NB4 (cell line): ENCODE measurements at regions not wholly inside any gene's neighbourhood (a gene's known extent, or its start where the extent isn't known, plus 50 kb on each side); places are given as distances from the start of the nearest gene placed in this dataset.
"Not testable (repeated sequence)": the region's sequence is repeated elsewhere in the genome, so short reads cannot be mapped to it uniquely, and the experiment has no call there.

Experiments used
- DNase-seq: peaks from one replicate; pipeline ENCODE4 v3.0.0; 2010; ENCODE audit warnings: low read depth
- H3K4me3 ChIP-seq: one replicate; pipeline ENCODE4 v1.5.1; 2011; ENCODE audit warnings: mild to moderate bottlenecking, low read depth, low read length, moderate library complexity
- MYC ChIP-seq: IDR thresholded peaks from 2 replicates; pipeline ENCODE4 v1.6.1; 2011; ENCODE audit warnings: low read depth, low read length
- POLR2A ChIP-seq: IDR thresholded peaks from 2 replicates; pipeline ENCODE4 v1.6.1; 2011; ENCODE audit warnings: mild to moderate bottlenecking; ENCODE audit not compliant: insufficient read length; ENCODE audit errors: extremely low read depth
- TF ChIP-seq, protein P1 (sequence below): IDR thresholded peaks from one replicate; pipeline ENCODE4 v1.5.1; 2012; ENCODE audit warnings: low read depth, low read length
- TF ChIP-seq, protein P2 (sequence below): IDR thresholded peaks from 2 replicates; pipeline ENCODE4 v1.6.1; 2011; ENCODE audit warnings: low read depth, low read length

DNA sequence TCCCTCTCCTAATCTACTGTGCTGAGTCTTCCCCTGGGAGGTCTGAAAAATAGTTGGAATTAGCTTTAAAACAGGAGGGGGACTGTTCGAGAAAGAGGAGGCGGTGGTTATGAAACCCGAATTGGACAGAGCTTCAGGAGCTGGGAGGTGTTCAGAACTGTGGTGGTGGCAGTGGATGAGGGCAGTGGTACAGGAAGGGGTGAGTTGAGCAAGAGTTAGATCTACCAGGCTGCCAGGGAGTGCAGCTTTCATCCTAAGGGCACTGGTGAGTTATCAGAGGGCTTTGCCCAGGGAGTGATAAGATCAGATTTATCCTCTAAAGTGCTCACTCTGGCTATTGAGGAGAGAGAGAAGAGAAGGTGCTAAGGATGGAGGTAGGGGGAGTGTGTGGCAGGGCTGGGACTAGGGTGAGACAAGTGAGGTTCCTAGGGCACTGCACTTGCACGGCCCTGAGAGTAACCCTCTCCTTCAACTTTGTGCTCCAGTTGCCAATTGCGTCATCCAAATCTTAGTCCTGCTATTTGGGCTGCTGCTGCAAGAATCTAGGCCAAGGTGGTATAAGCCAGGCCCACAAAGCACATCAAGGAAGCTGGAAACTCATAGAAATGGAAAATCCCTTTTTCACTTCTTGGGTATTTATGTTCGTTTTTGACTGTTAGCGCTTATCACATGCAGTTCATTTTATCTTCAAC is 540.3 kb downstream of the XYLT1 start:
- no peak for DNase-seq
- TF ChIP-seq, protein P1, sequence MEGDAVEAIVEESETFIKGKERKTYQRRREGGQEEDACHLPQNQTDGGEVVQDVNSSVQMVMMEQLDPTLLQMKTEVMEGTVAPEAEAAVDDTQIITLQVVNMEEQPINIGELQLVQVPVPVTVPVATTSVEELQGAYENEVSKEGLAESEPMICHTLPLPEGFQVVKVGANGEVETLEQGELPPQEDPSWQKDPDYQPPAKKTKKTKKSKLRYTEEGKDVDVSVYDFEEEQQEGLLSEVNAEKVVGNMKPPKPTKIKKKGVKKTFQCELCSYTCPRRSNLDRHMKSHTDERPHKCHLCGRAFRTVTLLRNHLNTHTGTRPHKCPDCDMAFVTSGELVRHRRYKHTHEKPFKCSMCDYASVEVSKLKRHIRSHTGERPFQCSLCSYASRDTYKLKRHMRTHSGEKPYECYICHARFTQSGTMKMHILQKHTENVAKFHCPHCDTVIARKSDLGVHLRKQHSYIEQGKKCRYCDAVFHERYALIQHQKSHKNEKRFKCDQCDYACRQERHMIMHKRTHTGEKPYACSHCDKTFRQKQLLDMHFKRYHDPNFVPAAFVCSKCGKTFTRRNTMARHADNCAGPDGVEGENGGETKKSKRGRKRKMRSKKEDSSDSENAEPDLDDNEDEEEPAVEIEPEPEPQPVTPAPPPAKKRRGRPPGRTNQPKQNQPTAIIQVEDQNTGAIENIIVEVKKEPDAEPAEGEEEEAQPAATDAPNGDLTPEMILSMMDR = no peak
- no peak for TF ChIP-seq MYC
- TF ChIP-seq POLR2A = no peak
- TF ChIP-seq, protein P2, sequence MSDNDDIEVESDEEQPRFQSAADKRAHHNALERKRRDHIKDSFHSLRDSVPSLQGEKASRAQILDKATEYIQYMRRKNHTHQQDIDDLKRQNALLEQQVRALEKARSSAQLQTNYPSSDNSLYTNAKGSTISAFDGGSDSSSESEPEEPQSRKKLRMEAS = no peak
- H3K4me3 ChIP-seq = no peak overlapping the region

DNA sequence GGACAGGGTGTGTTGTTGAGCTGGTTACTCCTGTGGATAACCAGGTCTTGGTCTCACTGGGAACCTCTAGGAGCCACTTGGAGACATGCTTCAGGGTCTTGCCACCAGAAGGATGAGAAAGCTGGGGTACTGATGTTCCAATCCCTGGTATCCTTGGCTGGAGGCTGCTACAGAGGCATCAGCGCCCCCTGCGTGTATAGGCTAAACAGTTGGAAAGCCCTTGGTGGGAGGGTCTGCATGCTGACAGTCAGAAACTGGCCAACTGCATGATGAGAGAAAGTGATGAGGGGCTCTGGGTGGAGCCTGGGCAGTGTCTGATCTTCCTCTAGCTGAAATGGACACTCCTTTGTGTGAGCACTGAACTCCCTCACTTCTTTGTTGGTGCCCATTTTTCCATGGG is 536.9 kb downstream of the XYLT1 start:
- DNase-seq = no peak
- H3K4me3 ChIP-seq = no peak overlapping the region
- TF ChIP-seq, protein P1 = no peak
- TF ChIP-seq MYC (no peak), POLR2A (no peak)
- TF ChIP-seq, protein P2 = no peak

DNA sequence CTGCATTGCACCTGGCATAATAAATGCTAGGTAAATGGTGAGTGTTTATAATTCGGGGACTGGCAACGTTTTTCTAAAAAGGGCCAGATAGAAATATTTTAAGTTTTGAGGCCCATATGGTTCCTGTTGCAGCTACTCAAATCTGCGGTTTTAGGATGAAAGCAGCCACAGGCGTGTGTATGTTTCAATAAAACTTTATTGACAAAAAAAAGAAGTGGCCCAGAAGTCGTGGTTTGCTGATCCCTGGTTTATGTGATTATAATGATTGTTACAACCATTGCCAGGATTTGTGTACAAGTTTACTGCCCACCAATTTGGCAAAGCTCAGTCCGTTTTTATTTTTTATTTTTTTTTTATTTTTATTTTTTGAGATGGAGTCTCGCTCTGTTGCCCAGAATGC is 536.1 kb downstream of the XYLT1 start:
- TF ChIP-seq, protein P2 = no peak
- TF ChIP-seq POLR2A (no peak), MYC (no peak)
- TF ChIP-seq, protein P1 = no peak
- no peak for DNase-seq
- no peak overlapping the region for H3K4me3 ChIP-seq

DNA sequence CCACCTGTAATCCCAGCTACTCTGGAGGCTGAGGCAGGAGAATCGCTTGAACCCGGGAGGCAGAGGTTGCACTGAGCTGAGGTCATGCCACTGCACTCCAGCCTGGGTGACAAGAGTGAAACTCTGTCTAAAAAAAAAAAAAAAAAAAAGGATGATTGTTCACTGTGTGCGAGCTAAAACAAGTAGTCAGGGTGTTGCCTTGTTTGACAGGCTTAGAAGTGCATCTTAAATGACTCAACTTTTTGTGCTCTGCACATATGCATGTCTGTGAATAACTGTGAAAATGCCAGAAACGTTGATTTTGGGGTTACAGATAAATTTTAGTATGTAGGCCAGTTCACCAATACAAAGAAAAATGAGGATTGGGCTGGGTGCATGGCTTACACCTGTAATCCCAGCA is 534.9 kb downstream of the XYLT1 start:
- DNase-seq, H3K4me3 ChIP-seq: not testable (repeated sequence)

DNA sequence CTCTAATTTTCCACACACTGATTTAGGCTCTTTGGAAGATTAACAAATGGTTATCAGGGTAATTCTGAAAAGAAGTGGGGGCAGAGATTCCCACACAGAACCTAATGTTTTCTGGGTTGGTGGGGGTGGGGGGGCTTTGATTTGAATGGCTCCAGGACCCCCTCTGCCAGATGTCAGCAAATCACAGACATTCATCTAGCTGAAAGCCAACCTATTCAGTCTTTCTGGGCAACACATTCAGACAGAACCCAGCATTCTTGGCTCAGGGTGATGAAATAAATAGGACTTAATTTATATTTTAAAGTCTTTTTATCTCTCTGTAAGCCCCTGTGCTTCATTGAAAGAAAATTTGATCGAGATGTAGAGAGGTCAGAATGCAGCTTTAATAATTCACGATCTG is 533.2 kb downstream of the XYLT1 start:
- no peak overlapping the region for H3K4me3 ChIP-seq
- TF ChIP-seq, protein P2 = no peak
- TF ChIP-seq, protein P1 = no peak
- no peak for TF ChIP-seq POLR2A
- no peak for TF ChIP-seq MYC
- no peak for DNase-seq

DNA sequence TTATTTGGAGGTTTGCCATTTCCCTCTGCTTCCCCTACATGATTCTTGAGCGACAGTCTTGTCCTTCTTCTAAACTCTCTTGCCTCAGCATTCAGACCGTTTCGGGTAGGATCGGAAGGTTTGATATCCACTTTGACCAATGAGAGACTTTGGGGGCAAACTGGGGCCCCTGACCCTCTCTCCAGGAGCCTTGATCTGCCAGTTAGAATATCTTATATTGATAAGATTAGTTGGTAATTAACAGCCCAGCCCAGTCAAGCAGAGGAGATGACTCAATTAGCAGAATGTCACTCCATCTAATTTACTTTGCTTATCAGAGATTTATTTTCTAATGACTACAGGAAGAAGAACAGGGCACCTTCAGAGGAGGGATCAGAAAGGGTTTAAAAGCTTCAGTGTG is 532.8 kb downstream of the XYLT1 start:
- DNase-seq = no peak
- TF ChIP-seq, protein P1 = no peak
- TF ChIP-seq MYC = no peak
- TF ChIP-seq, protein P2 = no peak
- no peak for TF ChIP-seq POLR2A
- H3K4me3 ChIP-seq = no peak overlapping the region
